ENCODE measurements at regions not wholly inside any gene's neighbourhood (a gene's known extent, or its start where the extent isn't known, plus 50 kb on each side); places are given as distances from the start of the nearest gene placed in this dataset.

DNA sequence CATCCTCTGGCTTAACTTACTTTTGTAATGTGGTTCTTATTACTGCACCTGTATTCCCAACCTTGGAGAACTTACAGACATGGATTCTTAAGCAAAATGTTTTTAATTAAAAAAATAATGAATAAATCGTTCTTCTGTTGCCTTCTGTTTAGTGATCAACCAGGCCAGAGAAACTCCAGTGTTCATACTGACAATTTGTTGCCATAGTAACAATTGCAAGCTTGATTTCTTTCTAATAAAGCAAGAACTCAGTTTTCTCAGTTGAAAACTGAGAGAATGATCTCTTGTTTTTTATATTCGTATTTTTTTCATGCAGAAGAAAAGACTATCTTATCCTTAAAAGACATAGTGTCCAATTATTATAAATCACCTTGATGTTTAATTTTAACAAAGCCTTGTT, 106.5 kb upstream of the LMNTD1 start:
- peaks cover 0 to 14% (median 0%) of the 10 kb centered on the region in 3 donors for H3K4me1 ChIP-seq
- H3K4me3 ChIP-seq = no peak overlapping the region
- no peaks in the 10 kb centered on the region for H3K27me3 ChIP-seq
- TF ChIP-seq, protein P1, sequence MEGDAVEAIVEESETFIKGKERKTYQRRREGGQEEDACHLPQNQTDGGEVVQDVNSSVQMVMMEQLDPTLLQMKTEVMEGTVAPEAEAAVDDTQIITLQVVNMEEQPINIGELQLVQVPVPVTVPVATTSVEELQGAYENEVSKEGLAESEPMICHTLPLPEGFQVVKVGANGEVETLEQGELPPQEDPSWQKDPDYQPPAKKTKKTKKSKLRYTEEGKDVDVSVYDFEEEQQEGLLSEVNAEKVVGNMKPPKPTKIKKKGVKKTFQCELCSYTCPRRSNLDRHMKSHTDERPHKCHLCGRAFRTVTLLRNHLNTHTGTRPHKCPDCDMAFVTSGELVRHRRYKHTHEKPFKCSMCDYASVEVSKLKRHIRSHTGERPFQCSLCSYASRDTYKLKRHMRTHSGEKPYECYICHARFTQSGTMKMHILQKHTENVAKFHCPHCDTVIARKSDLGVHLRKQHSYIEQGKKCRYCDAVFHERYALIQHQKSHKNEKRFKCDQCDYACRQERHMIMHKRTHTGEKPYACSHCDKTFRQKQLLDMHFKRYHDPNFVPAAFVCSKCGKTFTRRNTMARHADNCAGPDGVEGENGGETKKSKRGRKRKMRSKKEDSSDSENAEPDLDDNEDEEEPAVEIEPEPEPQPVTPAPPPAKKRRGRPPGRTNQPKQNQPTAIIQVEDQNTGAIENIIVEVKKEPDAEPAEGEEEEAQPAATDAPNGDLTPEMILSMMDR (IDR thresholded peaks at IDR 0.05) = no peak
- no peak for TF ChIP-seq POLR2A (IDR thresholded peaks at IDR 0.05)
- no peak overlapping the region for H3K27ac ChIP-seq
- WGBS, 2 donors = 48 to 56% methylated on average over 2 of the region's 2 CpGs
- H3K36me3 ChIP-seq = no peaks in the 10 kb centered on the region
- no peak for DNase-seq
- no peaks in the 10 kb centered on the region for H3K9me3 ChIP-seq
- intact Hi-C loops (cut with DNase I) = no loop called here

DNA sequence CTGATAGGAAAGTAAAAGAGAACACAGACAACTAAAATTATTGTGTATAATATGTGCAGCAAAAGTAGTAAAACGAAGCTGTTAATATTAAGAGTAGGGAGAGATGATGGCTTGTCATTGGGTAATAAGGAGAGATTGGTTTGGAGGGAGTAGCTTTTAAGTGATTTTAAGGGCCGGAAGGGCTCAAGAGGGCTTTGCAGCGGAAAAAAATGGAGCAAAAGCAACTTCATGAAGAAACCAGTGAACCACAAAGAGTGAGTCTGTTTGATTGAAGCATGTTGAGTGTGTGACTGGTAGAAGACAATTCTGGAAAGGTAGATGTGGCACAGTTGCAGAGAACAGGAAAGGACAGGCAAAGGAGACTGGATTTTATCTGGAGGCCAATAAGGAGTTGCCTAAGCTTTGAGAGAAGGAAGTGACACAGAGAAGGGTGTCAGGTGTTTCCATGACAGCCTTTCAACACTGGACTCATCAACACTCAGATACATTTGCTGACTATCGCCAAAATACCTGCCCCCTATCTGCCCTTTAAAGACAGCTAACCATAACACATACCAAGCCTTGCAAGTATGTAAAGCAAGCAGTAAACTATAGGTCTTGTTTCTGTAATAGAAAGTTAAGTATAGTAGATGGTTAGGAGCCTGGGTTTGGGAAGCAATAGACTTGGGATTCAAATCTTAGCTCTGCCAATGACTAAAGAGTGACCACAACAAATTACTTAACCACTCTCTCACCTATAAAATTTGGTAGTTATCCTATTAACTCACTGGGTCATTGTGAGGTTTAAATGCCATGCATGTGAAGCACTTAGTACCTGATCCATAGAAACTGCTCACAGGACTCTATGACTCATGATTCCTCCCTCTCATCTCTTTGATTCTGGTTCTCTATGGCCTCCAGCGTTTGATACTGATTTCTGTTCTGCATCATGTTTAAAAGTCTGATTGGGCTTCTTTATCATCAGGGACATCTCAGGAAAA, 117.3 kb upstream of the LMNTD1 start:
- Histone ChIP-seq H3K27ac (no peak overlapping the region), H3K4me3 (no peak overlapping the region), H3K9me3 (no peaks in the 10 kb centered on the region), H3K4me1 (no peaks in the 10 kb centered on the region), H3K36me3 (no peaks in the 10 kb centered on the region), H3K27me3 (no peaks in the 10 kb centered on the region)
- no peak for DNase-seq
- no peak for TF ChIP-seq POLR2A (IDR thresholded peaks at IDR 0.05)
- TF ChIP-seq, protein P1 (IDR thresholded peaks at IDR 0.05) = no peak
- intact Hi-C loops (cut with DNase I) = no loop called here
- 74 to 80% methylated on average over 5 of the region's 5 CpGs for WGBS, 2 donors

DNA sequence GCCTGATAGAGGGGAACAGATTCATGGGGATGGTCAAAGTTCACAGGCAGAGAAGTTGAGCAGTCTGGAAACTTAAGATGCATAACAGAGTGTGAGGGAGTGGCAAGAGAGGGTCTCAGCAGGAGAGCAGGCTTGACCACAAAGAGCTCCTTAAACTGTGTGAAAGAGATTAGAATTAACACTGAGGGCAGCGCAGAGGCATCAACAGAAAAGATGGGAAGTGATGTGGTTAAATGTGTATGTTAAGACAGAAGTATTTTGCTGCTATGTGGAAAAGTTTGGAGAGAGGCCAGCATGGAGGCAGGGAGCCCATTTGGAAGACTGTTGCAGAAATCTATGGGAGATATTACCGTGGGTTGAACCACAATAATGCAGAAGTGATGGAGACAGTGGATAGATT, 122.7 kb upstream of the LMNTD1 start:
- no peak overlapping the region for H3K27ac ChIP-seq
- TF ChIP-seq POLR2A (IDR thresholded peaks at IDR 0.05) = no peak
- TF ChIP-seq, protein P1 (IDR thresholded peaks at IDR 0.05) = no peak
- H3K27me3 ChIP-seq = no peaks in the 10 kb centered on the region
- no peaks in the 10 kb centered on the region for H3K36me3 ChIP-seq
- intact Hi-C loops (cut with DNase I) = no loop called here
- H3K4me1 ChIP-seq = no peaks in the 10 kb centered on the region
- no peak for DNase-seq
- WGBS, 2 donors = 54 to 70% methylated on average over 2 of the region's 2 CpGs
- no peak overlapping the region for H3K4me3 ChIP-seq
- no peaks in the 10 kb centered on the region for H3K9me3 ChIP-seq

DNA sequence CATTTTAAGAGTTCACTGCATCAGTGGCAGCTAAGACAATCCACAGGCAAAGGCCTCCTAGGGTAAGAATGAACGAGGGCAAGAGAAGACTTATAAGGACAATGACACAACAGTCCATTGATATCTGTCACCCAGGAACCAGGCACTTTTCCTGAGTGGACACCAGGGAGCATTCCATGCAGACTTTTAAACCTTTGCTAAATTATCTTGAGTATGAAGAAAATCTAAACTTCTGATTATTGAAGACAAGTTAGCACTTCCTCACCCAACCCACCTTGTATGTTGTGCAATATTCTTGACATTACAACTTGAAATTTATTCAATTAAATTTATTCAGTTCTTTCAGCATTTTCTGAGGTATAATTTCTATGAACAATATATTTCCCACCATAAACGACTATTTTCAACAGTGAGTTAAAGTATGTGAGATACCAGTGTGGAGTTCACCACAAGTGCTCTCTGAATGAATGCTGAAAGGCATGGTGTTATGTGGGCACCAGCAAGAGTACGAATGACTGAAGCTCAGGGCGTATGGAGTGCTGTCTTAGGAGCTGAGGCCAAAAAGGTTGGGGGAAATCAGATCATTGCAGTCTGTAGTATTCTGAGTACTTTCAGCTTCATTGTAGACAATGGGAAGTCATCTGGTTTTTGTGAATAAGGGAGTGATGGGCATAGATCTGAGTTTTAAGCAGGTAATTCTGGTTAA, 124.3 kb upstream of the LMNTD1 start:
- 69 to 81% methylated on average over 4 of the region's 4 CpGs for WGBS, 2 donors
- Histone ChIP-seq H3K27ac (no peak overlapping the region), H3K4me1 (no peaks in the 10 kb centered on the region), H3K27me3 (no peaks in the 10 kb centered on the region), H3K4me3 (no peak overlapping the region), H3K9me3 (no peaks in the 10 kb centered on the region), H3K36me3 (no peaks in the 10 kb centered on the region)
- TF ChIP-seq, protein P1 (IDR thresholded peaks at IDR 0.05) = no peak
- TF ChIP-seq POLR2A (IDR thresholded peaks at IDR 0.05) = no peak
- intact Hi-C loops (cut with DNase I) = no loop called here
- no peak for DNase-seq

DNA sequence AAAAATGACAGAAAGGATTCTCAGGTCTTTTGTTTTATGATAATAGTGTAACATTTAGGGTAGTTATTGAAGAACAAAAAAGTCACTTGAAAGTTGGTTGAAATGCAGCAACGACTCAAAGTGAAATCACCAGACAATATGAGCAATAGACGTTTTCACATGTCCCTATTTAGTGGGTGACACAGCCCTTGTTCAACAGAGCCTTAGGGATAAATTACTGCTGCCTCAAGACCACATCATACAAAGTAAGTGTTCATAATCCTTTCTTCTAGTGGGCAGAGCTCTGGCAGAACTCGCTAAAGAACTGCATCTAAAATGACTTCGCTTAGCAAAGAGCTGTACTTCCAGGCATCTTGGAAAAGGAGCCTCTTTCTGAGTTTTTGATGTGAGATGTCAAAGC, 128.5 kb upstream of the LMNTD1 start:
- no peak for DNase-seq
- TF ChIP-seq, protein P1 (IDR thresholded peaks at IDR 0.05) = no peak
- TF ChIP-seq POLR2A (IDR thresholded peaks at IDR 0.05) = no peak
- H3K27me3 ChIP-seq = no peaks in the 10 kb centered on the region
- H3K27ac ChIP-seq = no peak overlapping the region
- 64 to 71% methylated on average over 4 of the region's 4 CpGs for WGBS, 2 donors
- intact Hi-C loops (cut with DNase I) = no loop called here
- no peak overlapping the region for H3K4me3 ChIP-seq
- no peaks in the 10 kb centered on the region for H3K9me3 ChIP-seq
- no peaks in the 10 kb centered on the region for H3K4me1 ChIP-seq
- H3K36me3 ChIP-seq = no peaks in the 10 kb centered on the region

All from esophagus squamous epithelium (tissue), 5 donors.